Left kidney (tissue), 1 donor: ENCODE measurements at regions not wholly inside any gene's neighbourhood (a gene's known extent, or its start where the extent isn't known, plus 50 kb on each side); places are given as distances from the start of the nearest gene placed in this dataset.
"Not testable (repeated sequence)": the region's sequence is repeated elsewhere in the genome, so short reads cannot be mapped to it uniquely, and the experiment has no call there.

ENCODE experiments used
- DNase-seq: peaks from one replicate; pipeline ENCODE4 v3.0.0-alpha.2; 2013

DNA sequence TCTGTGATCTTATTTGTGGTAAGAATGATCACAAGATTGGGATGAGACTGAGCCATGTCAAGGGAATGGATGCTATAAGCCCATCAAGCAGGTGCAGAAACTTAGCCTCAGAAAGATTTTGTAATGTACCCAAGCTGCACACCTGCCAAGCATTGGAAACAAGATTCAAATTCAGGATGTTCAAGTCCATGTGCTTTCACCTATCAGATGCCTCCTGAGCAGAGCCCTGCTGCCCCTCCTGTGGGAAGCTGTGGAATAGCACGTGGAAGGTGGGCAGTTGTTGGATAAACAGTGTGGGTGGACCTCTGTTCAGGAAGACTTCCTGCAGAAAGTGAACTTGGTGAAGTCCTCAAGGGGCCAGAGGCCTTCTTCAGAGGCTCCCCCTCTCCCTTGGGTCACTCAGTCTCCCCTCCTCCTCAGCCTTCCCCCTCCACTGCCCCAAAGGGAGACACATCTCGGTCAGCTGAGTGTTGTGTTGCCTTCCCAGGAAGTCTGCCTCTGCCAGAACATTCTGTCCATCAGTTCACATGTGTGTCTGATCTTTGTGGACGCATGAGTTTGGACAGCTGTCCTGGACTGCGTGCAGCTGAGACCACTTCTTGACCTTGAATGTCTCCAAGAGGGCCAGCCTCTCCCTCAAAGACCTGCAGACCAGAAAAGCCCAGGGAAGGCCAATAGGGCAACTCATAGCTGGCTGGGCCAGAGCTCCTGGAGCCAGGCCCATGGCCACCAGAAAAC, 186.1 kb downstream of the INHBB start:
- DNase-seq = no peak

DNA sequence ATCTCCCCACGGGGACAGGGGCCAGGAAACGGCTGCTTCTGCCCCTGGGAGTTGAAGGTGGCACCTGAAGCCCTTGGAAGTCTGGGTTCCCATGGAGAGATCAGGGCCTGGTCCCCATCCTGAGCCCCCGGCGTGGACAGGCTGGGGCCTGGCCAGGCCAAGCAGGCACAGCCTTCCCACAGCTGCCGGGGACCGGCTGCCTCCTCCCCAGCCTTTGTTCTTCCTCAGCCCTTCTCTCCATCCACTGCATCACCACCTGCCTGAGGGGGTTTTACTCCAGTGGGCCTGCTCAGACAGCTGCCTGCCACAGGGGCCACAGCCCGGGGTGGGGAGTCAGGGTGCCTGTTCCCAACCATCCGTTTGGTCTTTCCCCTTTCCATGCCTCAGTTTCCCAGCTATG, 187.7 kb downstream of the INHBB start:
- DNase-seq = no peak

DNA sequence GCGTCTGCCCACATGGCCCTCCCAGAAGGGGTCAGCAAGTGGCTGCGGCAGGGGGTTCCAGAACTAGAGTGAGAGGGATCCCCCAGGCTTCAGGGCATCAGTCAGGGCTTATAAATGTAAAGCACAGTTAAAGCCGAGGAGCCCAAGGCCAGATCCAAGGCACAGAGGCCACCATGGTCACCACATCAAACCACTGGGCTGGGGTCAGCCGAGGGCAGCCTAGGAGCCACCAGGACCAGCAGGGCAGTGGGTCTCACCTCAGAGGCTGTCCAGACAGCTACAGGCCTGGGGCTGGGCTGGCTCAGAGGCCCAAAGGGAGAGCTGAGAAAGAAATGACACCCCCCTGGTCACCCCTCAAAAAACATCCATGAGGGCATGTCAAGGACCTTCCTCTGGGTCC, 188.5 kb downstream of the INHBB start:
- DNase-seq = no peak

DNA sequence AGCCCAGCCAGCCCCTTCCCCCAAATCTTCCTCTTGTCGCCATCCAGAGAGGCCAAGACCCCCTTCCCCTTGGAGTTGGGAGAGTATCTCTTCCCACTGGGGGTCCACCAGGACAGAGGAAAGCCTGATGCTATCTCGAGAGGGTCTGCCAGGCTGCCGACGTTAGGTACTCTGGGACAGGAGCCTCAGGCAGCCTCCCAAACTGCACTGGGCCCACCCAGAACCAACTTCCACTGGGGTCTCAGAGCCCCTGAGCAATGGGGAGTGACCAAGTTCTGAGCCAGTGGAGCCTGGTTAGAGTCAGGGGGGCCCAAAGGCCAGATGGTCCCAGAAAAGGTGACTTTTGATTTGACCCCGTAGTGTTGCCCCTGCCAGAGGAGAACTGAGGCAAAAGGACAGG, 189.1 kb downstream of the INHBB start:
- DNase-seq = no peak

DNA sequence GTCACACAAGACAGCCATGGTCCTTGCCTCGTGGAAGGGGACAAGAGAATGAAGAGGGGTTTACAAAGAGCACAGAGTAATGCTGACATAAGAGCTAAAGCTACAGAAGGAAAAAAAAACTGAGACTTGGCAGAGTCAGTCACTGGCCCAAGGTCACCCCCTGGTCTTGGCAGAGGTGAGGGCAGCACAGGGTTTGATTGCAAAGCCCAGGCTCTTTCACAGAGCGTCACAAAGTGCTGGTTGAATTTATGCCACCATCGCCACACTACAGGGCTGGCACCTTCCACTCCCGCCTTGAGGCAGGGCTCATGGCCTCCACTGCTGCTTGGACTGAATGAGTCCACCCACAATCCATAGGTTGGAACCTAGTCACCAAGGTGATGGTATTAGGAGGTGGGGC, 190.2 kb downstream of the INHBB start:
- DNase-seq = no peak

DNA sequence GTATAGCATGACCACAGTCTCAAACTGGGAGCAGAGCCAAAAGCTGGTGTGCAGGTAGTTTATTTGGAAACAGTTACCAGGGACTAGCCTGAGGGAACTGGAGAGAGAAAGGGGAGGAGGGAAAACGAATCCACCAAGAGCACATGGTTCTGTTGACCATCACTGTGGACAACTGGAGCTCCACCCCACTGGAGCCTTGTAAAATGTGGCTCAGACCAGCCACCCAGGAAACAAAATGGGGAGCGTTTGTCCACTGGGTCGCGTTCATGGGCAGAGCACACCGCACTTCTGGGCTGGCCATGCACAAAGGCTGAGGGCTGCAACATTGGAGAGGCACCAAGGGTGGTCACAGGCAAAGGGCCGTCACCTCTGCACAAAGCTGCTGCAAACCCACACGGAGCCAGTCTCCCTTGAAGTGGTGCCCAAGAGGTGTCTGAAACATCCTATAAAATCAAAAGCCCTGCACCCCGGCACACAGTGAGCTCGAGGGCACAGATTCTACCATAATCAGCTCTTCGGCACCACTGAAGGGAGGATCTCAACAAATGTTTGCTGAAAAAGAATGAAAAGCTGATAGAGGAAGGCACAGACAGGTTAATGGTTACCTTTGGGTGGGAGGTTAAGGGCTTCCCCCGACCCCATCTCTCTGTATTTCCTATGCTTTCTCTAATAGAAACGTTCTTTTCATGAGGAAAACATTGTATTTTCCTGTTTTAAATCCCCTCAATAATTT, 192.9 kb downstream of the INHBB start:
- no peak for DNase-seq

DNA sequence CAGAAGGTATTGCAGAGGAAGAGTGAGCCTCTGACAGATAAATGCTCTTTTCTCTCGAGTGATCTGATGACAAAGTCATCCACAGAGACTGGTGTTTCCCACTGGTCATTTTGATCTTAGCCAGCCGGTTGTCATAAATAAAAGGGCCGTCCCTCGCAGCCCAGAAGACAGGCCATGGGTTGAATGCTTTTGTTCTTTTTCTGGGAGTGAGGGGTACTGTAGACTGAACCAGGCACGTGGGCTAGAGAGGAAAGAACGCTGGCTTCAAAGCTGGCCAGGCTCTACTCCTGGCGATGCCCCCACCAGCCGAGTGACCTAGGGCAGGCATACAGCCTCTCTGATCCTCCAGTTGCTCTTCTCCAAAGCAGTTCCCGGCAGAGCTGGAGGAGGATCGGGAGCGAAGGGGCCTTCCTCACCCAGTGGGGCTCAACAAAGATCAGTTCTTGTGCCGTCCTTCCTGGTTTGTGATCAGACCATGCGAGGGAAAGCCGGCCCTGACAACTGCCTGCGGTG, 193.5 kb downstream of the INHBB start:
- DNase-seq = no peak

DNA sequence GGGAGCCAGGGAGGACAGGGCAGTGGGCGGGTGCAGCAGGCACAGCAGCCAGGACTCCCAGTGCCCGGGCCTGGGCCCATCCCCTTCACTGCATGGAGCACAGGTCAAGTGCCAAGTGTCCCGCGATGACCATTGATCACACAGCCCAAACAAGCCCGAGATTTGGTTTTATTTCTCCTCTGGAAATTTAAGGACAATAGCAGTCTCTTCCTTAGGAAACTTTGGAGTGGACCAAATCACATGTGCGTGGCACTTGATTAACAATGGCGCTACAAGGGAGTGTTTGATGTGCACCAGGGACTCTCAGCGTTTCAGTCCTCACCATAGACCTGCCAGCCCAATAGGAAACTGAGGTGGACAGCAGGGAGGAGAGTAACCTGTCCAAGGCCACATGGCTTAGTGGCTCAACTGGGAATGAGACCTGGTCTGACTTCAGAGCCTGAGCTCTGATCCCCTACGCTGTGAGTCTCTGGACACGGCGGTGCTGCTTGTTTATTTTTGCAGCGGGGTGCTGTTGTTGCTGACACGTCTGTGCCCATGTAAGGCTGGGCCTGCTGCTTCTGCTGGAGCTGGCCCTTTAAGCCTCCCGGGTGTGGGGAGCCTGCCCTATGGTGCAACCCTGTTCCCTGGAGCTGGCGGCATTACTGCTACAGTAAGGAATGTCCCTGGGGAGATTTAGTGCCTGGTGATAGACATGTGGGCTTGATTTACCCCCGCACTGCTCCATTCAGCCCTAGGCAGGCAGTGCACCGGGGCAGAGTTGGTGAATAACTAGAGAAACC, 194.2 kb downstream of the INHBB start:
- no peak for DNase-seq

DNA sequence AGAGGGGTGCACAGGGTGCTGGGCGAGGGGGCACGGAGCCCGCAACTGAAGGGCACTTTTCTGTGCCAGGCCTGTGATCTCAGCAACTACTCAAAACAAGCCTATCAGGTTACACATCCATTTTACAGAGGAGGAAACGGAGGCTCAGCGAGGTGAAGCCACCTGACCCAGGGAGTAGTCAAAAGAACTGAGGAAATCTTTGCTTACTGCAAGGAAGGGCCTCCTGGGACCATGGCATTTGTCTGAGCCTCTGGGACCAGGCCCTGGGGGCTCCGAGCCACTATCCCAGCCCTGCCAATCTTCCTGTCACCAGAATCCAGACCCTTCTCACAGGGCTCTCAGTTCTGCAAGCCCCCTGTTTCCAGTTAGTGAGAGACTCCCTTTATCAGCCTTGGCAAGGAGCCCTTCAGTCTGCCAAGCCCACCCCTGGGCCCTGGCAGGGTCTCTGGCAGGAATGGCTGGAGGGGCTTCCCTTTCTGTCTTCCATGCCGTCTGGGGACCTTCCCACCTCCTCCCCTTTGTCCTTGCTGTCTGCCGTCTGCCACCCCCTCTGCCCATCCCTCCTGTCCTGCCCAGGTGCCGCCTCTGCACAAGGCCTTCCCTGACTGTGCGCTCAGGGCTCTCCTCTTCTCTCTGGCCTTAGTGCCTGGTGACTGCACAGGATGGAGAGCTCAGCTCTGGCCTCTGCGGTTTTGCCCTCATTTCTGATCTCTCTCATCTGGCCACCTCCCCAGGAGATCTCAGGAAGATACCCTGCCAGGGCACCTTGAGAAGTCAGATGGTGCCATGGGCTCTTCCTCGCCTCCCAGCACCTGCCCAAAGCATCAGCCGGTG, 194.7 kb upstream of the GLI2 start:
- DNase-seq = no peak

DNA sequence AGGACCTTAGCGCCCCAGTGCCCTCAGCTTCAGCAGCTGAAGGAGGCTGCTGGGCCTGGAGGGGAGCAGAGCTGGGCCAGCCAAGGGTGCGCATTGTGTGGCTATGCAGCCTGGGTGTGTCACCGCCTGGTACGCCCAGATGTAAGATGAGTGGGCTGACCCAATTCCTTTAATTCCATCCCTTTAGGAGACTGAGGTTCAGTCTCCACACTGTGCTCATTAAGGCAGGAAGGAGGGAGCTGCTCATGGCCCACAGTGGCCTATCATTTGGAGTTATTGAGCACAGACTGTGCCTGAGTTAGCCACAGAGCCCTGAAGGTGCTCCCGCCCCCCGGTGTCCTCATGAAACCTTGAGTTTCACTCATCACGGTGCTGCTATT, 194.1 kb upstream of the GLI2 start:
- DNase-seq = no peak

DNA sequence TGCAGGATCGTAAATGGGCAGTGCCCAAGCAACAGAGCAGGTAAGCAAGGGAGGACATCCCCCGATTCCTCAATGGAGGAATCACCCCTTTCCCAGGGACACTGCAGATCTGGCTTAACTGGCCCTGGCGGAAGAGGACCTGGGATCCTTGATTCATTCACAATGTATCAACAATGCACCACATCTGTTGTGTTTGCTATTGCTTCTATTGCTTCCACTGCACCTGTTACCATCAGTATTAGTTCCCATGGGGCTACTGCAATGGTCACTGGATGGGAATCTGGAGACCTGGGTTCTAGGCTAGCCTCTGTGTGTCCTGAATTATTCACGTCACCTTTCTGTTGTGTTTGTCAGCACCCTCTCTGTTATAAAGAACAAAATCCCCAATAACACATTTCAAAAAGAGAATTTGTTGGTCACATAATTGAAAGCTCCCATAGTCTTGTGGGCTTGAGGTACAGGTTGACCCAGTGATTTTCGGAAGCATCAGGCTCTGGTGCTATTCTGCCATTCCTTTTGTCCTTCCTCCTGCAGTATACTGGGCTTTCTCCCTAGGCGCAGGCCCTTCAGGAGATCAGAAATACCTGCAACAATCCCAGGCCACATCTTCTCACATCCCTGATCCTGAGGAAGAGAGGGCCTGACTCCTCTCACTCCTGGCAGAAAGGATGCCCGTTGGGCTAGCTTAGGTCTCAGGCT, 193.5 kb upstream of the GLI2 start:
- no peak for DNase-seq

DNA sequence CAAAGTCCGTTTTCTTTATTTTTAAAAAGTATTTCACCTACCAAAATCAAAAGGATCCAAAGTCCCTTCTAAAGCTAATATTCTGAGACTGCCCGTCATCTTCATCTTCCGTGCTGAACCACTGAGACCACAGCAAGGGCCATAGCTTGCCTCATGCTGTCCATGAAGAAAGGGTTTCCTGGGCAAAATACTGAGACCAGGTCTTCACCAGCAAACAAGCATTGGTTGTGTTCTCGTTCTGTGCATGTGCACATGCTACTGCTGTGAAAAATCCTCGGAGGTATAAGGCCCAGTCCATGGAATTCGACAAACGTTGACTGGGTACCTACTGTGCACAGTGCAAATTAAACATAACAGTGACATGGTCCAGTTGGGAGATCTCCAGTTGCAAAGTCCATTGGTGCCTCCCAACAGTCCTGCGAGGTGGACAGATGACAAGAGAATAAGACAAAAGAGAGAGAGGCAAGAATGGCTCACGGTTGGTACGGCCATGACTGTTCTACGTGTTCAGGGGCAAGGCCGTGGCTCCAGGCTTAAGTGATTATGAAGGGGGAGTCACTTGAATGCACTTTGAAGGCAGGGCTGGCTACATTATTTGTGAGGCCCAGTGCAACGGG, 192.6 kb upstream of the GLI2 start:
- no peak for DNase-seq

DNA sequence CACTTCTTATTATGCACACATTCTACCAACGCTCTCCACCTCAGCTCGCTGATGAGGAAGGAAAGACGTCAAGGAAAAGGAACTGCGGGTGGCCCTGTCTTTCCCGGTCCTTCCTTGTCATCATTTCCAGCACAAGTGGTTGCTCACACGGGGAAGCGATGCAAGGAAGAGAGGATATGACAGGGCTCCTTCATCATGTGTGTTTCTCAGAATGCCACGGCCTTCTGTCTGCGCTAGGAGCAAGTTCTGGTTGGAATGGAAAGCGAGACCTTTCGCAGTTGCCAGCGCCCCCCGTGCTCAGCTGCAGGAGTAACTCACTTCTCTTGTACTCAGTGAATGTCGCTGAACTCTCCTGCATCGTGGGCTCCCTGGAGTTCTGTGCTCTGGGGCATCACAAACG, 191.8 kb upstream of the GLI2 start:
- DNase-seq = no peak

DNA sequence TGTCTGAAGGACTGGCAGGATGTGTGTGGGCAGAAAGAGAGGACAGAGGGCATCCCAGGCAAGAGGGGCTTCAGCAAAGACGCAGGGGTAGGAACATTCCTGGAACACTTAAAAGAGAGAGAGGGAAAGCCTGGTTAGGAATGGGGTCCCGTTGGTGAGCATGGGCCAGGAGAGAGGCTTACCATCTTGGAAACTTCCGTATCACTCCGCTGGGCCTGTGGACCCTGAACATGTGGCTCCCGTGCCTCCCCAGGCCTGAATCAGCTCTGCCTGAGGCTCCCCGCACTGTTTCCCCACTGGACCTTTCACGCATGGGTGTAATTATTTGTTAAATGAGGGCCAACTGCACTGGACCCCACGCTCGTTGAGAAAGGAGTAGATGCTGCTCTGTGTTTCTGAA, 191.1 kb upstream of the GLI2 start:
- no peak for DNase-seq

DNA sequence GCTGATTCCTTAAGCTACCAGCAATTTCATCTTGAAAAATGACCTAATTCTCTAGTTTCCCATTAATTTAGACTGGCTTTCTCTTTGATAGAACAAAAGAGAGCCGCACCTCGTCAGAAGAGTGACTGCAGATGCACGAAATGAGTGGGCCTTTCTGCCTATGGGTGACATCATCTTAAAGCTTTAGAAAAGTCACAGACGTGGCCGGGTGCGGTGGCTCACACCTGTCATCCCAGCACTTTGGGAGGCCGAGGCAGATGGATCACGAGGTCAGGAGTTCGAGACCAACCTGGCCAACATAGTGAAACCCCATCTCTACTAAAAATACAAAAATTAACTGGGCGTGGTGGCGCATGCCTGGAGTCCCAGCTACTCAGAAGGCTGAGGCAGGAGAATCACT, 190.7 kb upstream of the GLI2 start:
- DNase-seq = not testable (repeated sequence)

DNA sequence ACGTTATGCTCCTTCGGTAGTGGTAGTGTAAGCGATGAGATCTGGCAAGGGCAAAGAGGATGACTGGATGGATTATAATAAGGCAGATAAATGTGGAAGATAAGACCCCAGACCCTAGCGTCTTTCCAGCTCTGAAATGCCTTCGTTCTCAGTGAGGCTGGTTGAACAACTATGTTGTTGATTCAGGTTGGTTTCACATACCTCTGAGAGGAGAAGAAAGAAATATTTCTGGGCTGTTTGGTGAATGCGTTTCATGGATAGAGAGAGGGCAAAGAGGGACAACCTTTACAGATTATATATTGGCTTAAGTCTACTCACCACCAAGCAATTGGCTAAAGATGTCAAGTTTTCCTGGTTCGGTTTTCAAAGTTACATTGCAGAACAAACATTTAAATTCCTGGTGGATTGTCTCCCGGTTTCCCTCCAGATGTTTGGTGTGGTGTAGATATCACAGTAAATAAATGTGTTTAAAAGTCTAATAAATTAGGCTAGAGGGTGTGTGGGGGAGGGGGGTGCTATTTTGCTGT, 190.1 kb upstream of the GLI2 start:
- no peak for DNase-seq

DNA sequence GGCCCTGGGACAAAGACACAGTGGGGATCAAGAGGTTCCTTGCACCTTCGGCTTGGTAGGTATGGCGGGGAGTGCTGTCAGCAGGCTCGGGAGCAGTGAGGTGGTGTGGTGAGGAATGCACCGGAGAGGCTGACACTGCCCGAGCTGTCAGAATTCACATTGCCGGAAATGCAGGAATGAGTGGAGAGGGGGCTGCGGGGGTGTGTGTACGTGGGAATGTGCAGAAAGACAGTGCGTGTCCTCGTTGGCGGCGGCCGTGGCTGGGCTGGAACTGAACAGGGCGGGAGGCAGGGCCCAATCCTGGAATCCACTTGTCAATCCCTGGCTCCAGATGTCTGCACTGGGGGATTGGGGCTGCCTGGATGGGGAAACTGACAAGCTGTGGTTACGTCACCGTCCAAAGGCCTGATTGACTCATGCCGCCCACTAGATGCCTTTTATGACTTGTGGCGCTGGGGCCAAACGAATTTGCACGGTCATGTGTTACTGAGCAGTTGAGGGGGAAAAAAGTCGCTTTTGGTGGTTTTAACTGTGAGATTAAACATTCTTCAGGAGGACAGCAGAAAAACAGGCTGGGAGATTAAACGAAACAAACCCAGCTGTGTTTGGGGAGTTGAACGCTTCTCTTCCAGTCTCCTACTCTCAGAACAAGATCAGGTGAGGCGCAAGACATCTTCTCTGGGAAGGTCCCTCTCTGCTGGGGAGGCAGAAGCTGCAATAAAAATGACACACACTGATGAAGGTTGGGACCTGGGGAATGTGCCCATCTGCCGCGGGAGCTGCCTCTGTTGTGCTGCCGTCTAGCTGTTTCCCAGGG, 189.4 kb upstream of the GLI2 start:
- DNase-seq = no peak

DNA sequence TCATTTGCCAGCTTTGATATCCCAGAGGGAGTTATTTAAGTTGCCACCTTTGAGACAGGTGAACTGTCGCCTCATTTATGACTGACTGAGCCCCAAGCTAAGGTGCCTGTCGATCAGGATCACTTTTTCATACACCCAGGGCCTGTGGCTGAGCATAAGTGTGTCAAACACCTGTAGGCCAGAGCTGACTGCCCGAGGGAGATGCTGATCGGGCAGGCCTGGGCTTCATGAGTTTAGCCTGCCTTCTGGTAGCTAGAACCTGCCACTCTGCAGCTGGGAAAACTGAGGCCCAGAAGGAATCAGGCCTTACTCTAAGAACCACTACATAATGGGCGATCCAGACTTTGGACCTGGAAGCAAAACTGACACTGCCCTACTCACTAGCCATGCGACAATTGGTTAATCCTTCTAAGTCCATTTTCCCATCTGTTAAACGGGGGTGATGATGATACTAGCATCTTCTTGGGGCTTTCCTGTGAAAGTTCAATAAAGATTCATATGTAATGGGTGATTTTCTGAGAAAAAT, 188.7 kb upstream of the GLI2 start:
- no peak for DNase-seq

DNA sequence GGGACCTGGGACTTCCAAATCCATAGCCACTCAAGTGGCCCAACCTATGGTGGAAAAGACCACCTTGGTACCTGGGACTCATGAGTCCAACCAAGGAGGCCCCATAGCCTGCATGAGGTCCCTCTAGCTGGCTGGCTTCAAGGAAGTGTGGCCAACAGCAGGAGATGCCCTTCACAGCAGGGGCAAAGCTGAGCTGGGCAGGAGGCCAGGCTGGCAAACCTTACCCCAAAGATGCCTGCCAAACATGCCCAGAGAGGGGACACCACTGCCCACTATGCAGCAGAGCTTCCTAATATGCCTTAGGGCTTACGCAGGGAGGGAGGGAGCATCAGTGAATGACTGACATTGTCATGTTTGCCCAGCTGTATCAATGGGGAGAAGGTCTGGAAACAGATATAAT, 188.0 kb upstream of the GLI2 start:
- no peak for DNase-seq
